Neural progenitor cell (in vitro differentiated cells): ENCODE measurements at regions not wholly inside any gene's neighbourhood (a gene's known extent, or its start where the extent isn't known, plus 50 kb on each side); places are given as distances from the start of the nearest gene placed in this dataset.

Source experiments
- CTCF ChIP-seq: fragments of 200-600 bp; sonication (generic); IDR thresholded peaks from 2 replicates; pipeline ENCODE4 v1.5.1; 2017; ENCODE audit warnings: antibody characterized with exemption, mild to moderate bottlenecking
- EZH2 ChIP-seq: fragments of 200-600 bp; sonication (generic); IDR thresholded peaks from 2 replicates; pipeline ENCODE4 v1.6.1; 2017; ENCODE audit warnings: antibody characterized with exemption, mild to moderate bottlenecking, moderate library complexity
- EZH2phosphoT487 ChIP-seq: fragments of 200-600 bp; sonication (generic); IDR thresholded peaks from 2 replicates; pipeline ENCODE4 v1.6.1; 2017; ENCODE audit warnings: antibody characterized with exemption

GRCh38 chr7:42407021-42407710, 170.2 kb upstream of the GLI3 start:
- TF ChIP-seq CTCF (no peak), EZH2 (no peak), EZH2phosphoT487 (no peak)
